ENCODE measurements at regions not wholly inside any gene's neighbourhood (a gene's known extent, or its start where the extent isn't known, plus 50 kb on each side); places are given as distances from the start of the nearest gene placed in this dataset.

GRCh38 chr9:99415606-99416005 lies 193.5 kb downstream of the SEC61B start:
- TF ChIP-seq CTCF (IDR thresholded peaks at IDR 0.05; ENCODE audit: control extremely low read depth in 1 of 3, insufficient read depth in 1 of 3, low read depth in 1 of 3, low read length in 3 of 3) = no peak
- TF ChIP-seq POLR2A (IDR thresholded peaks at IDR 0.05; ENCODE audit: control extremely low read depth in 1 of 2, low read depth in 2 of 2, low read length in 2 of 2) = no peak
- TF ChIP-seq YY1 (IDR thresholded peaks at IDR 0.05; ENCODE audit: low read depth, low read length) = no peak
- TF ChIP-seq EZH2 (IDR thresholded peaks at IDR 0.05; ENCODE audit: low read depth, low read length, severe bottlenecking) = no peak
- no peak for TF ChIP-seq JUN (IDR thresholded peaks at IDR 0.05; ENCODE audit: low read depth, low read length)
- TF ChIP-seq POLR2AphosphoS5 (IDR thresholded peaks at IDR 0.05; ENCODE audit: low read depth, low read length) = no peak
